AG09309 (cell line): ENCODE measurements at regions not wholly inside any gene's neighbourhood (a gene's known extent, or its start where the extent isn't known, plus 50 kb on each side); places are given as distances from the start of the nearest gene placed in this dataset.

ENCODE experiments used
- DNase-seq: peaks from one replicate; pipeline ENCODE4 v3.0.0-alpha.2; 2010; ENCODE audit warnings: low read depth
- H3K4me3 ChIP-seq: 2 replicates; pipeline ENCODE4 v1.5.1; 2011; ENCODE audit warnings: mild to moderate bottlenecking, low read depth, low read length, moderate library complexity; ENCODE audit not compliant: control insufficient read depth
- CTCF ChIP-seq: IDR thresholded peaks from 2 replicates; pipeline ENCODE4 v1.5.1; 2011; ENCODE audit warnings: mild to moderate bottlenecking, low read depth, low read length, inconsistent platforms; ENCODE audit not compliant: insufficient read depth, control insufficient read depth; ENCODE audit errors: missing control alignments

- TF ChIP-seq CTCF = no peak
- no peak overlapping the region for H3K4me3 ChIP-seq
- no peak for DNase-seq
Measured at GRCh38 chr10:111873041-111873440, 310.5 kb downstream of the GPAM start.

- H3K4me3 ChIP-seq = no peak overlapping the region
- TF ChIP-seq CTCF = no peak
- DNase-seq = no peak
Measured at GRCh38 chr10:111873621-111874135, 309.9 kb downstream of the GPAM start.

- no peak for DNase-seq
- no peak overlapping the region for H3K4me3 ChIP-seq
- TF ChIP-seq CTCF = no peak
Measured at GRCh38 chr10:111874576-111874975, 309.0 kb downstream of the GPAM start.

- no peak for TF ChIP-seq CTCF
- no peak for DNase-seq
- H3K4me3 ChIP-seq = no peak overlapping the region
Measured at GRCh38 chr10:111875725-111876124, 307.8 kb downstream of the GPAM start.

- TF ChIP-seq CTCF = no peak
- DNase-seq = no peak
- H3K4me3 ChIP-seq = no peak overlapping the region
Measured at GRCh38 chr10:111877258-111877657, 306.3 kb downstream of the GPAM start.

- no peak for TF ChIP-seq CTCF
- no peak overlapping the region for H3K4me3 ChIP-seq
- no peak for DNase-seq
Measured at GRCh38 chr10:111879969-111880368, 303.6 kb downstream of the GPAM start.

- no peak for TF ChIP-seq CTCF
- DNase-seq = no peak
- no peak overlapping the region for H3K4me3 ChIP-seq
Measured at GRCh38 chr10:111885046-111885445, 298.5 kb downstream of the GPAM start.
